COR-L47 (cell line): ENCODE measurements at regions not wholly inside any gene's neighbourhood (a gene's known extent, or its start where the extent isn't known, plus 50 kb on each side); places are given as distances from the start of the nearest gene placed in this dataset.

Source experiments
- DNase-seq: peaks from one replicate; lab custom pipeline; 2025; lab: John Stamatoyannopoulos, UW

DNA sequence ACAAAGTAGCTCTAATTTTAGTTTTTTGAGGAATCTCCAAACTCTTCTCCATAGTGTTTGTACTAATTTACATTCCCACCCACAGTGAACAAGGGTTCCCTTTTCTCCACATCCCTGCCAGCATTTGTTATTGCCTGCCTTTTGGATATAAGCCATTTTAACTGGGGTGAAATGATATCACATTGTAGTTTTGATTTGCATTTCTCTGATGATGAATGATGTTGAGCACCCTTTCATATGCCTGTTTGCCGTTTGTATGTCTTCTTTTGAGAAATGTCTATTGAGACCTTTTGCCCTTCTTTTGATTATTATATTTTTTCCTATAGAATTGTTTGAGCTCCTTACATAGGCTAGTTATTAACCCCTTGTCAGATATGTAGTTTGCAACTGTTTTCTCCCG, 239.9 kb upstream of the TPM1 start:
- no peak for DNase-seq

- DNase-seq = no peak
Measured at GRCh38 chr15:62803856-62804400, 238.6 kb upstream of the TPM1 start.

DNA sequence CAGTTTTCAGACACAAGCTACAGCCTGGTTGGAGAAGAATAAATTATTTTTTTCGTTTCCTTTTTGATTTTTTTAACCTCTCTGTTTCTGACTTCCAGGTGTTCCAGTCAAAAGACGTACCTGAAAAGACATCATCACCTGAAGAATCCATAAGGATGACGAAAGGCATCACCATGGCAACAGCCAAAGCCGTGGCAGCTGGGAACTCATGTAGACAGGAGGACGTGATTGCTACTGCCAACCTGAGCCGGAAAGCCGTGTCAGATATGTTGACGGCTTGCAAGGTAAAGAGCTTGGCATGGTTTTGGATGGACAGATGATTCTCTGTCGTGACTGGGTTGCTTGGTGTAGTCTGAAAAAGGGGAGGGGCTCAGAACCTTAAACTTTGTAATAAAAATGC, 237.0 kb upstream of the TPM1 start:
- DNase-seq = no peak

GRCh38 chr15:62807539-62808130, 234.9 kb upstream of the TPM1 start:
- no peak for DNase-seq

DNA sequence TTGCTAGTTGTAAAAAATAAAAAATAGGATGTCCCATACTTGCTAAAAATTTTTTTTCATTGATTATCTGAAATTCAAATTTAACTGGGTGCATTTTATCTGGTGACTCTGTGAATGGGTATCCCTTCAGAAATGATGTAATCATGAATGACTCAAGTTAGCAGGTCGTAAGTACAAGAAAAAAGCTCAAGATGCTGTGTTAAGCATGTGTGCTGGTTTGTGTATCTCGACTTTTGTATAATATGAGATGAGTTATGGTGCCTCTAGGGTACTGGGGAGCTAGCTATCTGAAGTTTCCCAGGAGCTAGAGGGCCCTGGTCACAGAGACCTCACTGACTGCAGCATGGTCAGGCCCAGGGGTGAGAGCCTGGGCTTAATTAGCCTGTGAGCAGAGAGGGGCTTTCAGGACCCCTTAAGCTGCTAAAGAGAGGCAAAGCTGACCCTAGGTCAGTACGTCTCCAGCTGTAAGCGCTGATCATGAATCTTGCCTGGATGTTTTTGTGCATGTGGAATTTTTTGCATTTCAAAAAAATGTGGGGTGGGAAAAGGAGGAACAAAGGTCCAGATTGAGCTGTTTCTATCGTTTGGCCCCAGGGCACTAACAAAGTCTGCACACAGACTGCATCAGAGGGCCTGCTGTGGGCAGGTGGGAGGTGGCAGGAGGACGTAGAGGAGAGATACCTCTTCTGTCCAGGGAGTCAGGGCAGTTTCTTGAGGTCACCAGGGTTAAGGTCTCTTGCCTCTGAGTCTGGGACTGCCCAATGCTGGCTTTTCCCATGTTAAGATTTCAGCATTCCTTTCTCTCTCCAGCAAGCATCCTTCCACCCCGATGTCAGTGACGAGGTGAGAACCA, 233.2 kb upstream of the TPM1 start:
- no peak for DNase-seq

DNA sequence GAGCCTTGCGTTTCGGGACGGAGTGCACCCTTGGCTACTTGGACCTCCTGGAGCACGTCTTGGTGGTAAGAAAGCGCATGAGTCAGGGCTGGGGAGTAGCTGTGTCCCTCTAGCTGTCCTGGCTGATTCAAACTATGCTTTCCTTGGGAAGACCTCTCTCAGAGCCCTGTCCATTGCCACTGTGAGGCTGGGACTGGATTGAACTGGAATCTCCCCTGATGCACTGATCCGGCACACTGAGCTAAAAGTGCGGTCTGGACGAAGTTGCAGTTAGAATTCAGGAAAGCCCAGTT, 232.6 kb upstream of the TPM1 start:
- DNase-seq = no peak

DNA sequence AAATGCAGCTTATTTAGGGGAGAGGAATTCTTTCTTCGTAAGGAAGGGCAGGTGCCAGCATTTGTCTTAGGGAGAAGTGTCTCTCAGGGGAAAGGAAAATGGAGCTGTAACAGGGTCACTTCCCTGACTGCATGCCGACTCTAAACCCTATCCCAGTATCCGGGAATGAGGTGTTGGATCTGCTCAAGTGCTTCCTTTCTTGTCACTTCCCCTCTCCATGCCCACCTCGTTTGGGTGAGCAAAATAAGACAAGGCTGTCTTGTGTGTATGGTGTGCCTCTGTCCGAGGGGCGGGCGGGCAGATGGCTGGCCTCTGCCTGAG, 230.1 kb upstream of the TPM1 start:
- DNase-seq = no peak

DNA sequence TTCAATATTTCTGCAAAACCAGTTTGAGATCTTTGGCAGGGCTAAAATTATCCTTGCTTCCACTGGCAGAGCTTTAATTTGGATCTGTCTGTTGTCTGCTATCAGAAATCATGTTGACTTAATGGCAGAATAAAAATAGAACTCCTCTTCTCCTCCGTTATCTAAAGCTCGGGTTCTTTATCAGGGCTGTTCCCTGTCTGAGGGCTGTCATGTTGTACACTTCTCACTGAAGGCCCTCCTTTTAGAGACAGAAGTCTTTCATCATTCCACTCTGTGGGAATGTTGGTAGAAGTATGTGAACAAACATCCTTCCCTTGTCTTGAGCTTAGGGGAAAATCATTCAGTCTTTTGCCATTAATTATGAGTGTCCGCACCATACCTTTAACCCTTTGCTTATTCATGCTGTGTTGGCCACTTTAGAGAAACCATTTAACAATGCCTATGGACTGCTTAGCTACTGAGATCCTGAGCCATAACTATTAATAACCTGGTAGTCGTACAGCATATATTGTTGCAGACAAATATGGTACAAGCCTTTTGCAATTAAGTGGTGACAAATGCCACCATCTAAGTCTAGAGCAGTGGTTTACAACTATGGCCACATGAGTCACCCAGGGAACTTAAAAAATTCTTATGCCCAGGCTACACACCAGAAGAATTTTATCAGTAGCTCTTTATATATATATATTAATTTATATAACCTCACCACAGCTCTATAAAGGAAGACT, 226.0 kb upstream of the TPM1 start:
- DNase-seq = no peak

DNA sequence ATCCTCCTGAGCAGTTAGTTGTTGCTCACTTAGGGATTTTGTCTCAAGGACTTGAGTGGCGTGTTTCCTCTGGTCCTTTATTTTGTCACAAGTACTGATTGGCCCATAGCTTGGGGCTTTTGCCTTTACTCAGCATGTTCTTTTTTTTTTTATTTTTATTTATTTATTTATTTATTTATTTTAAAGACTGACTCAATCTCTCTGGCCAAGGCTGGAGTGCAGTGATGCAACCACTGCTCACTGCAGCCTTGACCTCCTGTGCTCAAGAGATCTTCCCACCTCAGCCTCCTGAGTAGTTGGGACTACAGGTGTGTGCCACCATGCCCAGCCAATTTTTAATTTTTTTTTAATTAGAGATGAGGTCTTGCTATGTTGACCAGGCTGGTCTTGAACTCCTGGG, 223.9 kb upstream of the TPM1 start:
- DNase-seq = no peak

DNA sequence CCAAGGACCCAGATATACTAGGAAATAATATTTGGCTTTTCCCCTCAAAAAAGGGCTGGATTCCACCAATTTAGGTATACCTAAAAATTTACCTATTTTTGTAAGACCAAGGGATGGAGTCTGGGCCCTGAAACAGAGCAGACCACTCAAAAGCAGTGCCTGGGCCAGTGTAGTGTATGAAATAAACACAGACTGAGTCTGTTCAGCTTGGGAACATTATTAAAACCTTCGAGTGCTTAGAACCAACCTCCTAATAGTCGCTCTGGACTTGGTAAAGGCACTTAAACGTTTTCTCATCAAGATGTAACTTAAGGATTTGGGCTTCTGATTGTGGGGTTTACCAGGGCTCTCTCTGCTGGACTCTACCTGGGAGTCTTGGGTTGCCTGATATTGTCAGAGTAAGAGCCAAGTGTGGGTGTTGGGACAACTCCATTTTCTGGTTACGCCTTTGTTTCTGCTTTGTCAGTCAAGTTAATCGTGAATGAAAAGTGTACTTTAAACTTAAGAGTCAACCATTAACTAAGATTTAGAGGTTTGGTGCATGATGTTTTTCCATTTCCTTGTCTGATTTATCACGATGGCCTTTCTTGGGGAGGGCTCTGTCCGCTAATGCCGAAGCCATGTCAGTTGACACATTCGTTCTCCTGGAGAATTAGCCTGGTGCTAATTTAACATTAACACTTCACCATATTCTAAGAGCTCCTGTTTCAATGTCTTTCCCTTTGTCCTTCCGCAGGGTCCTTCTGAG, 221.0 kb upstream of the TPM1 start:
- no peak for DNase-seq

DNA sequence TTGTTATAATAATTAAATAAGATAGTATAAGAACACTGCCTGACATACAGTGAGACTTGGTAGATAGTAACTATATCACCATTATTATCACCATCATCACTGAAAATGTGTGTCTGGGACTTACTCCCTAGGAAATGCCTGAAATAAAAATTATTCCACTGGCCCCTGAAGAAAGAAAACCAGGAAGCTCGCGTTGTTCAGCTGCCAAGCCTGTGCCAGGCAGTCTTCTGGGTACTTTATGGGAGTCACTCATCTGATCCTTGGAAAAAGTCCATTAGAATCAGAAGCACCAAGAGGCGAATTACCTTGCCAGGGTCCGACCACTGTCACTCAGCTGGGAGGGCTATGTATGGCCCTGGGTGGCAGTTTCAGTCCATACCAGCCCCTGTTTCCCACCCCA, 220.3 kb upstream of the TPM1 start:
- DNase-seq = no peak

DNA sequence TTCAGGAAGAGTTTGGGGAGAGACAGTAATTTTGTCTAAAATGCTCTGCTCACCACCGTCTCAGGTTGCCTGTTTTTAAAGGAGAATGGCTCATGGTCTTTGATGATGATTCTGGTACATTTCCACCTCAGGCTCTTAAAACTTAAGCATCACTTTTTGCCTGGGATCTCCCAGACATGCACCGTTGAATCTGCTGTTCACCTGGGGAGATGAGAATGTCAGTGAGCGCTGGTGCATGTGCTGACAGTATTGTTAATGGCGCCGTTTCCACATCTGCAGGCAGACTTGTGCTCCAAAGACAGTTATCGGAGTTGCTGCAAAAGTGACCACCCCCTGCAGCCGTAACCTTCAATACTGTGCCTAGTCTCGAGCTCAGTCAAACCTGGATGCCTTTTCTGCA, 219.0 kb upstream of the TPM1 start:
- no peak for DNase-seq

GRCh38 chr15:62824111-62825015, 218.2 kb upstream of the TPM1 start:
- no peak for DNase-seq

DNA sequence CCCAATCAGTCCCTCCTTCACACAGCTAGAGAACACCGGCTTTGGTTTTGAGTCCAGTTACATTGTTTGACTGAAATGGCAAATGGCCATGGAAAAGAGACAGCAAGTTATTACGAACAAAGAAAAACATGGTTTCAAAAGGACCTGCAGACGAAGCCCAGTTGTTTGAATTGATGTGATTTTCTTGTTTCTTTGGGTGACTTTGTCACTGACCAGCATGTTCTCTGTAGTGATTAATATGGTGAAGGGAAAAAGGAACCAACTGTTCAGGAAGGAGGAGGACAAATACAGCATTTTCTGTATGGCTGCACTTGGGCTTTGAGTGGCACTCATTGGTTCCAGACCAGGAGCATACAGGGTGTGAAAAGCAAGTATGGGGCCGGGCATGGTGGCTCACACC, 217.4 kb upstream of the TPM1 start:
- DNase-seq = no peak

DNA sequence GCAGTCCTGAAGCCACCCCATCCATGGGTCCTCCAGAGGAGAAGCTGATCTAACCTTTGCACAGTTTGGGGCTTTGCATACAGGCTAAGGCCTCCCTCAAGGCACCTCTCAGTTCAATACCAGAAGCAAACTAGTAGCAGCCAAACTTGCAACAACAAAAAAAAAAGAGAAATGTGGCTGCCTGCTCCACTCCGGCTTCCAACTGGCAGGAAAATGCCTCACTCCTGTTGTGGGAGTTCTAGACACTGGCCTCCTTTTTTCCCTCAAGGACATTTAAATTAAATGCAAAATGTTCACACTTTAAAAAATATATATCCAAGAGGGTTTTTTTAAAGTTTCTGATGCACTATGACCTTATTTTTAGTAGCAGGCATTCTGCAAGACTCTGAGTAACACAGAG, 216.0 kb upstream of the TPM1 start:
- DNase-seq = no peak

- DNase-seq = no peak
Measured at GRCh38 chr15:62828364-62828763, 214.2 kb upstream of the TPM1 start.

GRCh38 chr15:62832231-62832630, 210.3 kb upstream of the TPM1 start:
- DNase-seq = no peak

DNA sequence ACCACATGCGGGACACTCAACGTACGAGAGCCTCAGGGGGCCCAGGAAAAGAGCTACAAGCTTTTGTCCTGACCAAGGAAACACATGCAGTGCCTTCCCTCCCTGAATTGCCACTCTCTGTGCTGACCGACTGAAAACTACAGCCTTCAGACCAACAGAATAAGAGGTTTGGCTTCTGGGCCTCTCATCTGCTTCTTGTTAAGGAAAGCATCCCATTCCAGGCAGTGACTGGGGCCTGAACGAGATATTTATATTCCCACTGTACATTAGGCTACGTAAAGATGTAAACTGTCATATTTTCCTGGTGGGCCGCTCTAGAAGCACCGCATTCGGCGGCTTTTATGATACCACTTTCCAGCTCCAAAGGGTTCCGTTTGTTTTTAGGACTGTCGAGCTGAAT, 208.9 kb upstream of the TPM1 start:
- no peak for DNase-seq

- DNase-seq = no peak
Measured at GRCh38 chr15:62834686-62835329, 207.7 kb upstream of the TPM1 start.

DNA sequence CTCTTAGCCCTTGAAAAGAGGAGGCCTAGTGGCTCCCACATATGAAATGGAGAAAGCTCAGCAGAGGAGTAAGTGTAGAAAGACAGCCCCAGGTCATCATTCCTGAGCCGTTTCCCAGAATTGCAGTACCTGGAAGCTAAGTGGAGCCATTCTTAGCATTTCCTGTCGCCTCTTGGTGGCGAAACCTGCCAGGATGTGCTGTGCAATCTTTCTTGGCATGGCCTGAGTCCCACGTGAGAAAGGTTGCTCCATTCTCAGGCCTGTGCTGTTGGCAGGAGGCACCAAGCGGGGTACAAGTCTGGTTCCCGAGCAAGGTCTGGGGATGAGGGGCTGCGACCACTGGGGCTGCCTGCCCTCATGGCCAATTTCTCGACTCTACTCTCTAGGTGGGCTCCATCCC, 207.2 kb upstream of the TPM1 start:
- no peak for DNase-seq

DNA sequence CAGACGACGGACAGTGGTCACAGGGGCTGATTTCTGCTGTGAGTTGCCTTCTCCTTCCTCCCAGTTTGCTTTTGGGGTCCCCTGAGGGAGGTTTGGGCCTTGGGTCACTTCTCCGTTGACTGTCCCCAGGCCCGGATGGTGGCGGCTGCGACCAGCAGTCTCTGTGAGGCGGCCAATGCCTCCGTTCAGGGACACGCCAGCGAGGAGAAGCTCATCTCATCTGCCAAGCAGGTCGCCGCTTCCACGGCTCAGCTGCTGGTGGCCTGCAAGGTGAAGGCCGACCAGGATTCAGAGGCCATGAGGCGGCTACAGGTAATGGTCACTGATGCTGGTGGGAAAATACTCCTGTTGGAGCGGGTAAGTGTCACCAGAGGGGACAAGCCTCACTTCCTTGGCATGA, 206.8 kb upstream of the TPM1 start:
- DNase-seq = no peak
